Mucosa of gallbladder (tissue), 1 donor: ENCODE measurements at regions not wholly inside any gene's neighbourhood (a gene's known extent, or its start where the extent isn't known, plus 50 kb on each side); places are given as distances from the start of the nearest gene placed in this dataset.

ENCODE experiments used
- DNase-seq: peaks from one replicate; pipeline ENCODE4 v3.0.0-alpha.2; 2020; ENCODE audit warnings: low spot score
- donor health status: DM: no; HTN: no; CAD: no.

GRCh38 chr20:43803276-43803675, 76.5 kb upstream of the GTSF1L start:
- no peak for DNase-seq

- DNase-seq: no peak
Observed at GRCh38 chr20:43800186-43800585, 73.4 kb upstream of the GTSF1L start.

GRCh38 chr20:43799741-43800140, 72.9 kb upstream of the GTSF1L start:
- DNase-seq: no peak

- no peak for DNase-seq
Observed at GRCh38 chr20:43799150-43799711, 72.4 kb upstream of the GTSF1L start.

GRCh38 chr20:43798291-43799149, 71.7 kb upstream of the GTSF1L start:
- no peak for DNase-seq

- DNase-seq: no peak
Observed at GRCh38 chr20:43794326-43794725, 67.5 kb upstream of the GTSF1L start.

GRCh38 chr20:43789593-43789992, 62.8 kb upstream of the GTSF1L start:
- no peak for DNase-seq

GRCh38 chr20:43787937-43788336, 61.1 kb upstream of the GTSF1L start:
- DNase-seq: no peak

GRCh38 chr20:43786885-43787284, 60.1 kb upstream of the GTSF1L start:
- no peak for DNase-seq

GRCh38 chr20:43781215-43781614, 54.4 kb upstream of the GTSF1L start:
- no peak for DNase-seq

GRCh38 chr20:43778375-43778774, 51.6 kb upstream of the GTSF1L start:
- DNase-seq: no peak

GRCh38 chr20:43776691-43777090, 49.9 kb upstream of the GTSF1L start:
- DNase-seq: no peak
